ENCODE measurements at regions not wholly inside any gene's neighbourhood (a gene's known extent, or its start where the extent isn't known, plus 50 kb on each side); places are given as distances from the start of the nearest gene placed in this dataset.

DNA sequence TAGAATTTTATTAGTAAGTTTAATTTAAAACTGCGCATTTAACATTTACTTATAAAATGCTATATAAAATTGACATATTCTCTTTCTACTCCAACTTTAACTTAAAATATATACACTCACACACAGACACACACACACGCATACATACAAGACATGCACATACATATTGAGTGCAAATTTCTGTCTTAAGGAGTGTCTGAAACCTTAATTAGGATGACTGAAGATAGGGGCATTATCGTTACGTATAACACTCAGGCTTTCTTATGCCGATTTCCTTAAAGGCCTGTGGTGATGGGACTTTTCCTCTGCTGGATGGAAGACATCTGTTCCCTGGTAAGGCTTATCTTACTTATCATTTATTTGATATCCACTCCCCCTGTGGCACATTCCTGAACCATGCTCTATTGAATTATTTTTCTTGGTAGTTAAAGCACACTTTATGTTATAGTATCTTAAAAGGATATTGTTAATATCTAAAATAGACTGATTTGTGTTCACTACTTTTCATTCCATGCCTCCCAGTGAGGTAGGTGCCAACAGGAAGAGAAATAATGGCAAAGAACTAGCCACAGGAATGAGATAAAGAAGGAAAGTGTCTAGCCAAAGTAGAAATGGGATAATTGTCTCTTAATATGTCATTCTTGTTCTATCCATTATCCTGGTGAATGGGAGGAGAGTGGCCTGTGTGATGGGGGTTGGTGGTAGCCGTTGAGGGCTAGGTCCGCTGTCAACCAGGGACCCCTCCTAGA is 92.9 kb upstream of the GPRIN3 start:
- Histone ChIP-seq H3K4me3 (no peak overlapping the region), H3K9me3 (no peaks in the 10 kb centered on the region), H3K4me1 (peaks cover 0 to 3% (median 0%) of the 10 kb centered on the region in 4 donors), H3K27me3 (no peaks in the 10 kb centered on the region), H3K27ac (no peak overlapping the region), H3K36me3 (no peaks in the 10 kb centered on the region)
- TF ChIP-seq, protein P1, sequence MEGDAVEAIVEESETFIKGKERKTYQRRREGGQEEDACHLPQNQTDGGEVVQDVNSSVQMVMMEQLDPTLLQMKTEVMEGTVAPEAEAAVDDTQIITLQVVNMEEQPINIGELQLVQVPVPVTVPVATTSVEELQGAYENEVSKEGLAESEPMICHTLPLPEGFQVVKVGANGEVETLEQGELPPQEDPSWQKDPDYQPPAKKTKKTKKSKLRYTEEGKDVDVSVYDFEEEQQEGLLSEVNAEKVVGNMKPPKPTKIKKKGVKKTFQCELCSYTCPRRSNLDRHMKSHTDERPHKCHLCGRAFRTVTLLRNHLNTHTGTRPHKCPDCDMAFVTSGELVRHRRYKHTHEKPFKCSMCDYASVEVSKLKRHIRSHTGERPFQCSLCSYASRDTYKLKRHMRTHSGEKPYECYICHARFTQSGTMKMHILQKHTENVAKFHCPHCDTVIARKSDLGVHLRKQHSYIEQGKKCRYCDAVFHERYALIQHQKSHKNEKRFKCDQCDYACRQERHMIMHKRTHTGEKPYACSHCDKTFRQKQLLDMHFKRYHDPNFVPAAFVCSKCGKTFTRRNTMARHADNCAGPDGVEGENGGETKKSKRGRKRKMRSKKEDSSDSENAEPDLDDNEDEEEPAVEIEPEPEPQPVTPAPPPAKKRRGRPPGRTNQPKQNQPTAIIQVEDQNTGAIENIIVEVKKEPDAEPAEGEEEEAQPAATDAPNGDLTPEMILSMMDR (IDR thresholded peaks at IDR 0.05) = no peak
- no peak for TF ChIP-seq EP300 (IDR thresholded peaks at IDR 0.05; ENCODE audit: low read depth)
- no peak for TF ChIP-seq POLR2A (IDR thresholded peaks at IDR 0.05)
- no peak for TF ChIP-seq POLR2AphosphoS5 (IDR thresholded peaks at IDR 0.05)
- intact Hi-C loops (cut with DNase I; ENCODE audit: low total_unique reads) = no loop called here
- in situ Hi-C loops (cut with MboI; ENCODE audit: low pct_ligation_motif_present in 1 of 4, low pct_unique_long_range_greater_than_20kb in 1 of 4, low sequenced_read_pairs in 3 of 4) = no loop called here
- 89 to 98% methylated on average over 7 of the region's 7 CpGs for WGBS, 2 donors (ENCODE audit: low coverage in 1 of 2)
- DNase-seq = no peak

DNA sequence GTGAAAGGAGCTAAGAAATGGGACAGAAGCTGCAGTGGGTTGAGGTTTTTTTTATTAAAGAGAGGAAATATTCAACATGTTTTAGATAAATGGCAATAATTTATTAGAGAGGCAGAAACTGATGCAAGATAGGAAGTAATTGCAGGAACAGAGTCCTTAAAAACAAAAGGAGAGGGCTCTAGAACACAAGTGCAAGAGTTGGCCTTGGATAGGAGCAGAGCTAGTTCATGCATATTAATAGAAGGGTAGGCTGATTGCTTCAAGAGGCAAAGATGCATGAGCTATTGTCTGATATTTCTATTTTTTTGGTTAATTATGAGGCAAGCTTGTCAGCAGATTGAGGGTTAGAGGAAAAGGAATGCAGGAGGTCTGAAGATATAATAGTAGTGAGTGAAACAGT is 91.0 kb upstream of the GPRIN3 start:
- TF ChIP-seq POLR2AphosphoS5 (IDR thresholded peaks at IDR 0.05) (no peak), EP300 (IDR thresholded peaks at IDR 0.05; ENCODE audit: low read depth) (no peak), POLR2A (IDR thresholded peaks at IDR 0.05) (no peak)
- TF ChIP-seq, protein P1 (IDR thresholded peaks at IDR 0.05) = no peak
- Histone ChIP-seq H3K27ac (no peak overlapping the region), H3K9me3 (no peaks in the 10 kb centered on the region), H3K36me3 (no peaks in the 10 kb centered on the region), H3K27me3 (no peaks in the 10 kb centered on the region), H3K4me1 (peaks cover 0 to 3% (median 0%) of the 10 kb centered on the region in 4 donors), H3K4me3 (no peak overlapping the region)
- in situ Hi-C loops (cut with MboI; ENCODE audit: low pct_ligation_motif_present in 1 of 4, low pct_unique_long_range_greater_than_20kb in 1 of 4, low sequenced_read_pairs in 3 of 4) (no loop called here), intact Hi-C loops (cut with DNase I; ENCODE audit: low total_unique reads) (no loop called here)
- DNase-seq = no peak

DNA sequence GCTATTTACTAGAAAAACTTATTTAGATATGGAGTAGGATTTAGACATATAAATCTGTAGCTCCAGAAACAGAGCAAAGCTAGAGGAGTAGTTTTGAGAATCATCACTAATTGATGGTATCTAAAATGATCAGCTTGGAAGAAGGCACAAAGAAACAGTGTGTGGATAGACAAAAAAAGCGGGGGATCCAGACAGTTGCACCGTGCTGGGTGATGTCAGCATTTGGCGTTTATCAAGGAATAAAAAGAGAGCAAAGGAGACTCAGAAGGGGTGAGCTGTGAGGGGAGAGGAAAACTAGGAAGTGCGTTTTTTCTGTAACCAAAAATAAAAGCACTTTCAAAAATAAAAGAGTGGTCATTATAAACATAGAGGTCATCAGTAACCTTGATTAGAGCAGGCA is 90.5 kb upstream of the GPRIN3 start:
- TF ChIP-seq, protein P1 (IDR thresholded peaks at IDR 0.05) = no peak
- TF ChIP-seq EP300 (IDR thresholded peaks at IDR 0.05; ENCODE audit: low read depth) = no peak
- TF ChIP-seq POLR2AphosphoS5 (IDR thresholded peaks at IDR 0.05) = no peak
- TF ChIP-seq POLR2A (IDR thresholded peaks at IDR 0.05) = no peak

DNA sequence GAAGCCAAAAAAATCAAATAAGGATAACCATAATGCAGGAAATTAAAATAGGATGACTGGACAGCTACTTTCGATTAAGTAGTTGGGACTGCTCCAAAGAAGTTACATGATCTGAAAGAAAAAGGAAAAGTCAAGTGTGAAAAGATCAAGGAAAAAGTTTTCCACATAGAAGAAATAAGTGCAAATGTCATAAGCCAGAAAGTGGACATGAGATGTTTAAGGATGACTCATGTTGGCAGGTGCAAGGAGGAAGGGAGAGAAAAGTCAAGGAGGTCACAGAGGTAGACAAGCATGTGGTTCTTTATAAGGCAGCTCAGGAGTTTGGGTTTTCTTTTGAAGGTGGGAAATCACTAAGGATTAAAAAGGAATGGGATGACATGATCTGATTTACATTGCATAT is 89.8 kb upstream of the GPRIN3 start:
- no peak overlapping the region for H3K27ac ChIP-seq
- H3K4me1 ChIP-seq = peaks cover 0 to 3% (median 0%) of the 10 kb centered on the region in 4 donors
- no peak overlapping the region for H3K4me3 ChIP-seq
- WGBS, 2 donors (ENCODE audit: low coverage in 1 of 2) = 76 to 83% methylated on average over 1 of the region's 1 CpG
- H3K36me3 ChIP-seq = no peaks in the 10 kb centered on the region
- in situ Hi-C loops (cut with MboI; ENCODE audit: low pct_ligation_motif_present in 1 of 4, low pct_unique_long_range_greater_than_20kb in 1 of 4, low sequenced_read_pairs in 3 of 4) (no loop called here), intact Hi-C loops (cut with DNase I; ENCODE audit: low total_unique reads) (no loop called here)
- H3K27me3 ChIP-seq = no peaks in the 10 kb centered on the region
- no peak for DNase-seq
- no peaks in the 10 kb centered on the region for H3K9me3 ChIP-seq
- TF ChIP-seq POLR2AphosphoS5 (IDR thresholded peaks at IDR 0.05) (no peak), EP300 (IDR thresholded peaks at IDR 0.05; ENCODE audit: low read depth) (no peak), POLR2A (IDR thresholded peaks at IDR 0.05) (no peak)
- TF ChIP-seq, protein P1 (IDR thresholded peaks at IDR 0.05) = no peak

More for the DNA sequence above, 90.5 kb upstream of the GPRIN3 start:
- no peaks in the 10 kb centered on the region for H3K9me3 ChIP-seq
- intact Hi-C loops (cut with DNase I; ENCODE audit: low total_unique reads) = no loop called here
- no peak for DNase-seq
- H3K36me3 ChIP-seq = no peaks in the 10 kb centered on the region
- no peak overlapping the region for H3K27ac ChIP-seq
- no peak overlapping the region for H3K4me3 ChIP-seq
- 73 to 96% methylated on average over 4 of the region's 4 CpGs for WGBS, 2 donors (ENCODE audit: low coverage in 1 of 2)
- in situ Hi-C loops (cut with MboI; ENCODE audit: low pct_ligation_motif_present in 1 of 4, low pct_unique_long_range_greater_than_20kb in 1 of 4, low sequenced_read_pairs in 3 of 4) = no loop called here
- H3K27me3 ChIP-seq = no peaks in the 10 kb centered on the region
- peaks cover 0 to 3% (median 0%) of the 10 kb centered on the region in 4 donors for H3K4me1 ChIP-seq

All from transverse colon (tissue), 4 donors.